Osteocyte (in vitro differentiated cells): ENCODE measurements at regions not wholly inside any gene's neighbourhood (a gene's known extent, or its start where the extent isn't known, plus 50 kb on each side); places are given as distances from the start of the nearest gene placed in this dataset.

ENCODE experiments used
- DNase-seq: peaks from one replicate; pipeline ENCODE4 v3.0.0; 2021; ENCODE audit warnings: mixed read lengths; ENCODE audit not compliant: unreplicated experiment; ENCODE audit errors: extremely low spot score
- H3K27ac Mint-ChIP-seq: one replicate; pipeline ENCODE4 v1.8.0; 2021; ENCODE audit warnings: mild to moderate bottlenecking, mixed read lengths; ENCODE audit not compliant: unreplicated experiment
- H3K27me3 Mint-ChIP-seq: one replicate; pipeline ENCODE4 v1.8.0; 2021; ENCODE audit warnings: mixed read lengths; ENCODE audit not compliant: unreplicated experiment
- H3K36me3 Mint-ChIP-seq: one replicate; pipeline ENCODE4 v1.8.0; 2021; ENCODE audit warnings: mixed read lengths; ENCODE audit not compliant: unreplicated experiment
- H3K4me1 Mint-ChIP-seq: one replicate; pipeline ENCODE4 v1.8.0; 2021; ENCODE audit warnings: mixed read lengths; ENCODE audit not compliant: unreplicated experiment
- H3K4me3 Mint-ChIP-seq: one replicate; pipeline ENCODE4 v1.8.0; 2021; ENCODE audit warnings: mild to moderate bottlenecking, moderate library complexity, mixed read lengths; ENCODE audit not compliant: unreplicated experiment
- H3K9me3 Mint-ChIP-seq: one replicate; pipeline ENCODE4 v1.8.0; 2021; ENCODE audit warnings: mixed read lengths; ENCODE audit not compliant: unreplicated experiment
- CTCF ChIP-seq: fragments of 200-600 bp; sonication (generic); IDR thresholded peaks from 2 replicates; pipeline ENCODE4 v1.5.0; 2021; ENCODE audit warnings: antibody characterized with exemption, mild to moderate bottlenecking, moderate library complexity

- H3K4me3 Mint-ChIP-seq: no peak overlapping the region
These were observed 867.7 kb downstream of the NR2F1-AS1 start for GRCh38 chr5:92713335-92713743.

GRCh38 chr5:92711956-92712355 is 869.1 kb downstream of the NR2F1-AS1 start:
- DNase-seq: no peak
- H3K9me3 Mint-ChIP-seq: no peaks in the 10 kb centered on the region
- H3K36me3 Mint-ChIP-seq: no peaks in the 10 kb centered on the region
- no peak overlapping the region for H3K27ac Mint-ChIP-seq
- no peaks in the 10 kb centered on the region for H3K4me1 Mint-ChIP-seq
- H3K27me3 Mint-ChIP-seq: no peaks in the 10 kb centered on the region
- TF ChIP-seq CTCF: no peak
- no peak overlapping the region for H3K4me3 Mint-ChIP-seq

More at GRCh38 chr5:92713335-92713743, 867.7 kb downstream of the NR2F1-AS1 start:
- H3K36me3 Mint-ChIP-seq: no peaks in the 10 kb centered on the region
- no peaks in the 10 kb centered on the region for H3K27me3 Mint-ChIP-seq
- no peak overlapping the region for H3K27ac Mint-ChIP-seq
- TF ChIP-seq CTCF: no peak
- no peaks in the 10 kb centered on the region for H3K4me1 Mint-ChIP-seq
- no peak for DNase-seq
- H3K9me3 Mint-ChIP-seq: no peaks in the 10 kb centered on the region

- peaks cover 21% of the 10 kb centered on the region for H3K4me1 Mint-ChIP-seq
- no peak overlapping the region for H3K27ac Mint-ChIP-seq
- DNase-seq: no peak
- no peaks in the 10 kb centered on the region for H3K27me3 Mint-ChIP-seq
- no peaks in the 10 kb centered on the region for H3K36me3 Mint-ChIP-seq
- TF ChIP-seq CTCF: no peak
- H3K4me3 Mint-ChIP-seq: no peak overlapping the region
- no peaks in the 10 kb centered on the region for H3K9me3 Mint-ChIP-seq
These were observed 876.4 kb downstream of the NR2F1-AS1 start for GRCh38 chr5:92704590-92704989.

GRCh38 chr5:92703976-92704375 is 877.0 kb downstream of the NR2F1-AS1 start:
- no peak overlapping the region for H3K27ac Mint-ChIP-seq
- no peaks in the 10 kb centered on the region for H3K36me3 Mint-ChIP-seq
- no peak overlapping the region for H3K4me3 Mint-ChIP-seq
- TF ChIP-seq CTCF: no peak
- no peak for DNase-seq
- H3K9me3 Mint-ChIP-seq: no peaks in the 10 kb centered on the region
- H3K27me3 Mint-ChIP-seq: no peaks in the 10 kb centered on the region
- H3K4me1 Mint-ChIP-seq: peaks cover 21% of the 10 kb centered on the region

GRCh38 chr5:92695123-92696003 is 885.7 kb downstream of the NR2F1-AS1 start:
- no peak for DNase-seq
- no peaks in the 10 kb centered on the region for H3K36me3 Mint-ChIP-seq
- H3K27me3 Mint-ChIP-seq: no peaks in the 10 kb centered on the region
- no peak overlapping the region for H3K27ac Mint-ChIP-seq
- no peaks in the 10 kb centered on the region for H3K9me3 Mint-ChIP-seq
- no peak overlapping the region for H3K4me3 Mint-ChIP-seq
- H3K4me1 Mint-ChIP-seq: peaks cover 2% of the 10 kb centered on the region
- no peak for TF ChIP-seq CTCF
